ENCODE measurements at regions not wholly inside any gene's neighbourhood (a gene's known extent, or its start where the extent isn't known, plus 50 kb on each side); places are given as distances from the start of the nearest gene placed in this dataset.

GRCh38 chrX:13430136-13430827, 110.4 kb upstream of the ATXN3L start:
- no peak for DNase-seq (ENCODE audit: extremely low spot score, unreplicated experiment)
- Mint-ChIP-seq H3K27ac (ENCODE audit: unreplicated experiment) (peak overlapping the region; percentile 81), H3K4me3 (ENCODE audit: unreplicated experiment) (no peak overlapping the region), H3K4me1 (ENCODE audit: unreplicated experiment) (peaks cover 46% of the 10 kb centered on the region), H3K27me3 (ENCODE audit: unreplicated experiment) (no peaks in the 10 kb centered on the region), H3K9me3 (ENCODE audit: unreplicated experiment) (no peaks in the 10 kb centered on the region), H3K36me3 (ENCODE audit: unreplicated experiment) (no peaks in the 10 kb centered on the region)
- TF ChIP-seq, protein P1, sequence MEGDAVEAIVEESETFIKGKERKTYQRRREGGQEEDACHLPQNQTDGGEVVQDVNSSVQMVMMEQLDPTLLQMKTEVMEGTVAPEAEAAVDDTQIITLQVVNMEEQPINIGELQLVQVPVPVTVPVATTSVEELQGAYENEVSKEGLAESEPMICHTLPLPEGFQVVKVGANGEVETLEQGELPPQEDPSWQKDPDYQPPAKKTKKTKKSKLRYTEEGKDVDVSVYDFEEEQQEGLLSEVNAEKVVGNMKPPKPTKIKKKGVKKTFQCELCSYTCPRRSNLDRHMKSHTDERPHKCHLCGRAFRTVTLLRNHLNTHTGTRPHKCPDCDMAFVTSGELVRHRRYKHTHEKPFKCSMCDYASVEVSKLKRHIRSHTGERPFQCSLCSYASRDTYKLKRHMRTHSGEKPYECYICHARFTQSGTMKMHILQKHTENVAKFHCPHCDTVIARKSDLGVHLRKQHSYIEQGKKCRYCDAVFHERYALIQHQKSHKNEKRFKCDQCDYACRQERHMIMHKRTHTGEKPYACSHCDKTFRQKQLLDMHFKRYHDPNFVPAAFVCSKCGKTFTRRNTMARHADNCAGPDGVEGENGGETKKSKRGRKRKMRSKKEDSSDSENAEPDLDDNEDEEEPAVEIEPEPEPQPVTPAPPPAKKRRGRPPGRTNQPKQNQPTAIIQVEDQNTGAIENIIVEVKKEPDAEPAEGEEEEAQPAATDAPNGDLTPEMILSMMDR (IDR thresholded peaks at IDR 0.05) = no peak

GRCh38 chrX:13428053-13428786, 108.4 kb upstream of the ATXN3L start:
- Mint-ChIP-seq H3K36me3 (ENCODE audit: unreplicated experiment) (no peaks in the 10 kb centered on the region), H3K9me3 (ENCODE audit: unreplicated experiment) (no peaks in the 10 kb centered on the region), H3K27ac (ENCODE audit: unreplicated experiment) (peak overlapping the region; percentile 81), H3K4me1 (ENCODE audit: unreplicated experiment) (peaks cover 39% of the 10 kb centered on the region), H3K4me3 (ENCODE audit: unreplicated experiment) (no peak overlapping the region), H3K27me3 (ENCODE audit: unreplicated experiment) (no peaks in the 10 kb centered on the region)
- no peak for DNase-seq (ENCODE audit: extremely low spot score, unreplicated experiment)
- TF ChIP-seq, protein P1 (IDR thresholded peaks at IDR 0.05) = no peak

DNA sequence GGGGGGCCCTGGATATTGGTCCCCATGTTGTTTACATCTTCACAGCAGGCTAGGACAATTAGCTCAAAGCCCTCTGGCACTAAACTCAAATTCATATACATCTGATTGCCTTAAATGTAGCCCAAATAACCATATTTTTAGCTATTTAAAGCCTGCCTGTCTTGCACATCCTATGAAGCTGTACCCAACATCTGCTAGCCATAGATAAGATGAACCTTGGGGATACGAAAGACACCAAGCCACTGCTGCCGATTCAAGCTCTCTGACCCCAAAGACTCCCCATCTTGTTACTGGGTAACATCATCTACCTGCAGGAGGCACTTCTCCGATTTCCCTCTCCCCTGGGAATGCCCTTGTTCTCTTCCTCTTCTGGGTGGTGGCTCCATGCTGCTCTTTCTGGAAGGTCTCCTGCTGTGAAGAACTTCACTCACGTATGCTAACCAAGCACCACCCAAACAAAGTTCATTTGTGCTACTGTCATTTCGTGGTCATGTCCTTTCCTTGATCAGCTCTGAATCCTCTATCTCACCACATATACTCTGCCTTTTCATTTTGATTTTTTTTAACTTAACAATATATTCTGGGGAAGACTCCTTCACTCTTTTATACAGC, 107.7 kb upstream of the ATXN3L start:
- H3K4me3 Mint-ChIP-seq (ENCODE audit: unreplicated experiment) = no peak overlapping the region
- peaks cover 34% of the 10 kb centered on the region for H3K4me1 Mint-ChIP-seq (ENCODE audit: unreplicated experiment)
- H3K9me3 Mint-ChIP-seq (ENCODE audit: unreplicated experiment) = no peaks in the 10 kb centered on the region
- no peaks in the 10 kb centered on the region for H3K27me3 Mint-ChIP-seq (ENCODE audit: unreplicated experiment)
- TF ChIP-seq, protein P1 (IDR thresholded peaks at IDR 0.05) = no peak
- no peaks in the 10 kb centered on the region for H3K36me3 Mint-ChIP-seq (ENCODE audit: unreplicated experiment)
- peak overlapping the region; percentile 81 for H3K27ac Mint-ChIP-seq (ENCODE audit: unreplicated experiment)
- no peak for DNase-seq (ENCODE audit: extremely low spot score, unreplicated experiment)

- Mint-ChIP-seq H3K27ac (ENCODE audit: unreplicated experiment) (no peak overlapping the region), H3K9me3 (ENCODE audit: unreplicated experiment) (peaks cover 9% of the 10 kb centered on the region), H3K27me3 (ENCODE audit: unreplicated experiment) (no peaks in the 10 kb centered on the region), H3K4me3 (ENCODE audit: unreplicated experiment) (no peak overlapping the region), H3K36me3 (ENCODE audit: unreplicated experiment) (no peaks in the 10 kb centered on the region), H3K4me1 (ENCODE audit: unreplicated experiment) (peaks cover 20% of the 10 kb centered on the region)
- TF ChIP-seq, protein P1 (IDR thresholded peaks at IDR 0.05) = no peak
- DNase-seq (ENCODE audit: extremely low spot score, unreplicated experiment) = no peak
These were observed 100.8 kb upstream of the ATXN3L start for GRCh38 chrX:13420545-13421183.

All from osteocyte (in vitro differentiated cells).